SK-N-SH (cell line): ENCODE measurements at regions not wholly inside any gene's neighbourhood (a gene's known extent, or its start where the extent isn't known, plus 50 kb on each side); places are given as distances from the start of the nearest gene placed in this dataset.

Source experiments
- CHD2 ChIP-seq: fragments of 150-350 bp; IDR thresholded peaks from 2 replicates; pipeline ENCODE4 v1.6.1; 2018; ENCODE audit warnings: low read length; ENCODE audit not compliant: partially characterized antibody
- EP300 ChIP-seq, 2 experiments: IDR thresholded peaks; 2 replicates each; pipeline versions ENCODE4 v1.4.0 to v1.6.1; 2012; ENCODE audit warnings: borderline replicate concordance in 1 of 2, low read depth in 1 of 2, low read length in 1 of 2
- EZH2phosphoT487 ChIP-seq: fragments of 200-600 bp; sonication (generic); IDR thresholded peaks from 2 replicates; pipeline ENCODE4 v1.6.1; 2017; ENCODE audit warnings: low read depth, mixed run types, mild to moderate bottlenecking, antibody characterized with exemption, moderate library complexity, borderline replicate concordance
- FOSL2 ChIP-seq: IDR thresholded peaks from 2 replicates; pipeline ENCODE4 v1.4.0; 2012; ENCODE audit warnings: low read depth, mild to moderate bottlenecking, moderate library complexity, borderline replicate concordance
- POLR2AphosphoS5 ChIP-seq: IDR thresholded peaks from 2 replicates; pipeline ENCODE4 v1.6.1; 2012; ENCODE audit warnings: low read depth, low read length
- RFX5 ChIP-seq: IDR thresholded peaks from 2 replicates; pipeline ENCODE4 v1.6.1; 2012; ENCODE audit warnings: mild to moderate bottlenecking, improper control_type of control experiment, low read length
- TAF1 ChIP-seq: IDR thresholded peaks from 2 replicates; pipeline ENCODE4 v1.6.1; 2012; ENCODE audit warnings: low read depth, mild to moderate bottlenecking, low read length, moderate library complexity, borderline replicate concordance
- TEAD4 ChIP-seq: IDR thresholded peaks from 2 replicates; pipeline ENCODE4 v1.4.0; 2012; ENCODE audit warnings: mild to moderate bottlenecking, borderline replicate concordance; ENCODE audit not compliant: insufficient read depth
- TF ChIP-seq, protein P1 (sequence below): fragments of 200-600 bp; sonication (generic); IDR thresholded peaks from 2 replicates; pipeline ENCODE4 v1.6.1; 2017; ENCODE audit warnings: antibody characterized with exemption, mild to moderate bottlenecking, moderate library complexity
- TF ChIP-seq, protein P2 (sequence below): IDR thresholded peaks from 2 replicates; pipeline ENCODE4 v1.4.0; 2012; ENCODE audit warnings: low read depth, borderline replicate concordance
- TF ChIP-seq, protein P3 (sequence below): fragments of 150-350 bp; IDR thresholded peaks from 2 replicates; pipeline ENCODE4 v1.6.1; 2016; ENCODE audit warnings: mild to moderate bottlenecking, low read depth, low read length

DNA sequence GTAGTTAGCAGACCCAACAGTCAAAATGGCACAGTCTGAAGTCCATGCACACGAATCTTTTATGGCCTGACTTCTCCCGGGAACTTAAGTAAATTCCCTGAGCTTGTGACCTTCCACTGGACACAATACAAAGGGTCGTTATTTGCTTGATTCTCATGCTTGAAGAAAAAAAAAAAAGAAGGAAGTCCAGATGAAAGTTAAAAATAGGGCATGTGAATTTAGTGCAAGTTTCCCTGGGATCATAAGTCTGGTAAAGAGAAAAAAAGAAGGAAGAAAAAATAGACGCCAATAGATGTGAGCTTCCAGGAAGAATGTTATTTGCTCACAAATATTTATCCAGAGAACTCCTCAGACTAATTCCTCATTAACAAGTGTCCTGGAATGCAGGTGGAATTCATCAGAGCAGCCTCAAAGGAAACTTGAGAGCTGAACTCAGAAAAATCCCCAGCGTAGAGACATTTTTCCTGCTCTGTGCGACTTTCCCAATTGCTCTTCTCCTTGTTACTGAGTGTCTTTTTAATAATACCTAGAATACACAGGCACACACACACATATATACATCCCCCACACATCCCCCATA is 616.3 kb downstream of the EBF1 start:
- TF ChIP-seq, protein P1, sequence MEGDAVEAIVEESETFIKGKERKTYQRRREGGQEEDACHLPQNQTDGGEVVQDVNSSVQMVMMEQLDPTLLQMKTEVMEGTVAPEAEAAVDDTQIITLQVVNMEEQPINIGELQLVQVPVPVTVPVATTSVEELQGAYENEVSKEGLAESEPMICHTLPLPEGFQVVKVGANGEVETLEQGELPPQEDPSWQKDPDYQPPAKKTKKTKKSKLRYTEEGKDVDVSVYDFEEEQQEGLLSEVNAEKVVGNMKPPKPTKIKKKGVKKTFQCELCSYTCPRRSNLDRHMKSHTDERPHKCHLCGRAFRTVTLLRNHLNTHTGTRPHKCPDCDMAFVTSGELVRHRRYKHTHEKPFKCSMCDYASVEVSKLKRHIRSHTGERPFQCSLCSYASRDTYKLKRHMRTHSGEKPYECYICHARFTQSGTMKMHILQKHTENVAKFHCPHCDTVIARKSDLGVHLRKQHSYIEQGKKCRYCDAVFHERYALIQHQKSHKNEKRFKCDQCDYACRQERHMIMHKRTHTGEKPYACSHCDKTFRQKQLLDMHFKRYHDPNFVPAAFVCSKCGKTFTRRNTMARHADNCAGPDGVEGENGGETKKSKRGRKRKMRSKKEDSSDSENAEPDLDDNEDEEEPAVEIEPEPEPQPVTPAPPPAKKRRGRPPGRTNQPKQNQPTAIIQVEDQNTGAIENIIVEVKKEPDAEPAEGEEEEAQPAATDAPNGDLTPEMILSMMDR, result no peak
- no peak for TF ChIP-seq RFX5
- no peak for TF ChIP-seq EZH2phosphoT487
- no peak for TF ChIP-seq TEAD4
- TF ChIP-seq CHD2, result no peak
- no peak for TF ChIP-seq TAF1
- TF ChIP-seq, protein P2, sequence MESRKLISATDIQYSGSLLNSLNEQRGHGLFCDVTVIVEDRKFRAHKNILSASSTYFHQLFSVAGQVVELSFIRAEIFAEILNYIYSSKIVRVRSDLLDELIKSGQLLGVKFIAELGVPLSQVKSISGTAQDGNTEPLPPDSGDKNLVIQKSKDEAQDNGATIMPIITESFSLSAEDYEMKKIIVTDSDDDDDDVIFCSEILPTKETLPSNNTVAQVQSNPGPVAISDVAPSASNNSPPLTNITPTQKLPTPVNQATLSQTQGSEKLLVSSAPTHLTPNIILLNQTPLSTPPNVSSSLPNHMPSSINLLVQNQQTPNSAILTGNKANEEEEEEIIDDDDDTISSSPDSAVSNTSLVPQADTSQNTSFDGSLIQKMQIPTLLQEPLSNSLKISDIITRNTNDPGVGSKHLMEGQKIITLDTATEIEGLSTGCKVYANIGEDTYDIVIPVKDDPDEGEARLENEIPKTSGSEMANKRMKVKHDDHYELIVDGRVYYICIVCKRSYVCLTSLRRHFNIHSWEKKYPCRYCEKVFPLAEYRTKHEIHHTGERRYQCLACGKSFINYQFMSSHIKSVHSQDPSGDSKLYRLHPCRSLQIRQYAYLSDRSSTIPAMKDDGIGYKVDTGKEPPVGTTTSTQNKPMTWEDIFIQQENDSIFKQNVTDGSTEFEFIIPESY, result no peak
- no peak for TF ChIP-seq FOSL2
- TF ChIP-seq, protein P3, sequence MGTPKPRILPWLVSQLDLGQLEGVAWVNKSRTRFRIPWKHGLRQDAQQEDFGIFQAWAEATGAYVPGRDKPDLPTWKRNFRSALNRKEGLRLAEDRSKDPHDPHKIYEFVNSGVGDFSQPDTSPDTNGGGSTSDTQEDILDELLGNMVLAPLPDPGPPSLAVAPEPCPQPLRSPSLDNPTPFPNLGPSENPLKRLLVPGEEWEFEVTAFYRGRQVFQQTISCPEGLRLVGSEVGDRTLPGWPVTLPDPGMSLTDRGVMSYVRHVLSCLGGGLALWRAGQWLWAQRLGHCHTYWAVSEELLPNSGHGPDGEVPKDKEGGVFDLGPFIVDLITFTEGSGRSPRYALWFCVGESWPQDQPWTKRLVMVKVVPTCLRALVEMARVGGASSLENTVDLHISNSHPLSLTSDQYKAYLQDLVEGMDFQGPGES, result no peak
- TF ChIP-seq POLR2AphosphoS5, result no peak
- no peak for TF ChIP-seq EP300 (IDR thresholded peaks at IDR 0.05; ENCODE audit: borderline replicate concordance in 1 of 2, low read depth in 1 of 2, low read length in 1 of 2)
